SK-N-SH (cell line): ENCODE measurements at regions not wholly inside any gene's neighbourhood (a gene's known extent, or its start where the extent isn't known, plus 50 kb on each side); places are given as distances from the start of the nearest gene placed in this dataset.

Source experiments
- CTCF ChIP-seq: fragments of 200-600 bp; sonication (generic); IDR thresholded peaks from 2 replicates; pipeline ENCODE4 v1.6.1; 2017; ENCODE audit warnings: antibody characterized with exemption, mild to moderate bottlenecking, moderate library complexity
- EZH2phosphoT487 ChIP-seq: fragments of 200-600 bp; sonication (generic); IDR thresholded peaks from 2 replicates; pipeline ENCODE4 v1.6.1; 2017; ENCODE audit warnings: low read depth, mixed run types, mild to moderate bottlenecking, antibody characterized with exemption, moderate library complexity, borderline replicate concordance
- FOXM1 ChIP-seq: IDR thresholded peaks from 2 replicates; pipeline ENCODE4 v1.4.0; 2012; ENCODE audit warnings: low read depth, mild to moderate bottlenecking
- GABPA ChIP-seq: IDR thresholded peaks from 2 replicates; pipeline ENCODE4 v1.4.0; 2012; ENCODE audit warnings: low read depth, mild to moderate bottlenecking
- MAX ChIP-seq: IDR thresholded peaks from 2 replicates; pipeline ENCODE4 v1.4.0; 2012; ENCODE audit warnings: low read depth
- MXI1 ChIP-seq: IDR thresholded peaks from 2 replicates; pipeline ENCODE4 v1.6.1; 2012; ENCODE audit warnings: mild to moderate bottlenecking, low read depth, low read length, improper control_type of control experiment
- RXRA ChIP-seq: IDR thresholded peaks from 2 replicates; pipeline ENCODE4 v1.4.0; 2012; ENCODE audit warnings: low read depth, mild to moderate bottlenecking, borderline replicate concordance
- YY1 ChIP-seq: IDR thresholded peaks from 2 replicates; pipeline ENCODE4 v1.4.0; 2012; ENCODE audit warnings: low read depth, mild to moderate bottlenecking

DNA sequence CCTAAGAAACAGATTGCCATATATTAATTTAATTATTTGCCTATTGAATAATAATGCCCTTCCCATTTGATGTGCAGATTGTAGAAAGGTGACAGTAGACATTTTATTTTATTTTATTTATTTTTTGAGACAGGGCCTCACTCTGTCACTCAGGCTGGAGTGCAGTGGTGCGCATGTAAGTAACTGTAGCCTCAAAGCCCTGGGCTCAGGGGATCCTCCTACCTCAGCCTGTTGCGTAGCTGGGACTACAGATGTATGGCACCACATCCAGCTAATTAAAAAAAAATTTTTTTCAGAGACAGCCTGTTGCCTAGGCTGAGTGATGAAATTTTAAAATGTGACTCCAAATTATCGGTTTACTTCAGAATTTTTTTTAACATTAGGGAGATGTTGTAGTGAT, 1110.0 kb upstream of the EEF2KMT start:
- no peak for TF ChIP-seq YY1
- TF ChIP-seq RXRA = no peak
- TF ChIP-seq CTCF = no peak
- no peak for TF ChIP-seq MXI1
- TF ChIP-seq EZH2phosphoT487 = no peak
- TF ChIP-seq FOXM1 = no peak
- TF ChIP-seq GABPA = no peak
- no peak for TF ChIP-seq MAX
